Panc1 (cell line): ENCODE measurements at regions not wholly inside any gene's neighbourhood (a gene's known extent, or its start where the extent isn't known, plus 50 kb on each side); places are given as distances from the start of the nearest gene placed in this dataset.

Experiments used
- ATAC-seq: fragments of 200-7000 bp; cut with Tn5 transposase; 2 replicates; pipeline ENCODE4 v1.9.1; 2020; ENCODE audit warnings: mild to moderate bottlenecking, moderate library complexity
- BruUV-seq: library from RNA; stranded (reverse); fragments of 400-500 nt; replicated peaks from 2 replicates; lab custom pipeline; 2021; lab: Mats Ljungman, UMichigan
- CTCF ChIA-PET: fragments of 300-600 bp; sonication (Branson Sonifier 250); formaldehyde crosslinking; loops from one replicate; lab custom pipeline; 2022; ENCODE audit warnings: antibody characterized with exemption; lab: Charles Lee
- POLR2A ChIA-PET: fragments of 300-600 bp; sonication (Branson Sonifier 250); formaldehyde crosslinking; loops from one replicate; lab custom pipeline; 2022; ENCODE audit warnings: antibody characterized with exemption; lab: Charles Lee
- DNase-seq: peaks from one replicate; pipeline ENCODE4 v3.0.0-alpha.2; 2010; ENCODE audit warnings: low read depth, low spot score
- H3K27ac ChIP-seq: 2 replicates; pipeline ENCODE4 v1.5.1; 2011; ENCODE audit warnings: mild to moderate bottlenecking, low read length, inconsistent platforms
- H3K27me3 ChIP-seq: fragments of 200-500 bp; sonication (Bioruptor generic); 2 replicates; pipeline ENCODE4 v1.6.0; 2014; ENCODE audit warnings: low read length, inconsistent platforms; ENCODE audit not compliant: control insufficient read depth, insufficient read depth
- H3K36me3 ChIP-seq: fragments of 200-500 bp; sonication (Bioruptor generic); 2 replicates; pipeline ENCODE4 v1.5.1; 2014; ENCODE audit warnings: inconsistent platforms, mild to moderate bottlenecking, low read length, moderate library complexity; ENCODE audit not compliant: control insufficient read depth, insufficient read depth
- H3K4me1 ChIP-seq: 2 replicates; pipeline ENCODE4 v1.5.1; 2011; ENCODE audit warnings: inconsistent platforms, mild to moderate bottlenecking, low read length, moderate library complexity; ENCODE audit not compliant: control insufficient read depth, insufficient read depth
- H3K4me3 ChIP-seq, 2 experiments: 2 replicates each; pipeline ENCODE4 v1.5.1; 2011 to 2012; ENCODE audit warnings: low read depth in 2 of 2, low read length in 2 of 2, mild to moderate bottlenecking in 2 of 2, inconsistent platforms in 1 of 2, moderate library complexity in 1 of 2
- H3K9me3 ChIP-seq: fragments of 200-500 bp; sonication (Bioruptor generic); 2 replicates; pipeline ENCODE4 v1.5.1; 2014; ENCODE audit warnings: low read depth, mild to moderate bottlenecking, inconsistent platforms, low read length, moderate library complexity; ENCODE audit not compliant: control insufficient read depth, insufficient read depth
- POLR2AphosphoS5 ChIP-seq: IDR thresholded peaks from 2 replicates; pipeline ENCODE4 v1.6.1; 2012; ENCODE audit warnings: mild to moderate bottlenecking, low read depth, low read length, moderate library complexity
- SIN3A ChIP-seq: IDR thresholded peaks from 2 replicates; pipeline ENCODE4 v1.6.1; 2012; ENCODE audit warnings: low read depth, mild to moderate bottlenecking, low read length, moderate library complexity, borderline replicate concordance; ENCODE audit not compliant: insufficient read depth
- TCF7L2 ChIP-seq: IDR thresholded peaks from 2 replicates; pipeline ENCODE4 v1.6.1; 2011; ENCODE audit warnings: mild to moderate bottlenecking, low read depth, low read length, inconsistent platforms
- in situ Hi-C: cut with HindIII; loops from 2 replicates; pipeline ENCODE4 v1.10.0; 2016; ENCODE audit warnings: low sequenced_read_pairs, low pct_unique_long_range_greater_than_20kb
- intact Hi-C: fragments of 100-400 bp; cut with micrococcal nuclease; formaldehyde crosslinking; loops from one replicate; pipeline ENCODE4 v1.10.0; 2022; ENCODE audit not compliant: unreplicated experiment
- TF ChIP-seq, protein P1 (sequence below), 2 experiments: IDR thresholded peaks; 2 replicates each; pipeline ENCODE4 v1.6.1; 2011 to 2012; ENCODE audit warnings: low read depth in 2 of 2, control low read depth in 1 of 2, low read length in 1 of 2, mild to moderate bottlenecking in 1 of 2, moderate library complexity in 1 of 2; ENCODE audit not compliant: insufficient read depth in 1 of 2
- TF ChIP-seq, protein P2 (sequence below): fragments of 450-650 bp; IDR thresholded peaks from 2 replicates; pipeline ENCODE4 v1.5.1; 2017; ENCODE audit warnings: mild to moderate bottlenecking

DNA sequence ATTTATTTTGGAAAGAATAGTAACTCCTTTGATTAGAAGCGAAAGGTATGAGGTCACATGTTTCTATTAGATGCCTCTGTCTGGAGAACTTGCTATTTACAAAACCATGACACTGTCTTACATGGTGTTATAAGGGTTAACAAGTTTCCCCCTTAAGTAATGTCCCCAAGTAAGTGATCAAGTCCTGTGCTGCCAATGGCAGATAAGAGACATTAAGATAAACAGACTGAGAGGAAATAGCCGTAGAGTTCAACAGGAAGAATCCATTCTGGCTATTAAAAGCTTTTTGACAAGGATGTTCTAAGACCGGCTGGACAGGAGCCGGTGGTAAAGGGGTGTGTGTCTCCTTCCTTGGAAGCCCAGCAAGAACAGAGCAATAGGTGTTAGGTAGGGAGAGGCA, 257.5 kb downstream of the GADD45G start:
- ChIA-PET POLR2A (no interaction called here), CTCF (no interaction called here)
- in situ Hi-C loops, result no loop called here
- H3K4me1 ChIP-seq, result no peaks in the 10 kb centered on the region
- no peaks in the 10 kb centered on the region for H3K36me3 ChIP-seq
- H3K27ac ChIP-seq, result no peak overlapping the region
- H3K27me3 ChIP-seq, result no peaks in the 10 kb centered on the region
- no peak for DNase-seq
- TF ChIP-seq TCF7L2 (no peak), POLR2AphosphoS5 (no peak), SIN3A (no peak)
- TF ChIP-seq, protein P1, sequence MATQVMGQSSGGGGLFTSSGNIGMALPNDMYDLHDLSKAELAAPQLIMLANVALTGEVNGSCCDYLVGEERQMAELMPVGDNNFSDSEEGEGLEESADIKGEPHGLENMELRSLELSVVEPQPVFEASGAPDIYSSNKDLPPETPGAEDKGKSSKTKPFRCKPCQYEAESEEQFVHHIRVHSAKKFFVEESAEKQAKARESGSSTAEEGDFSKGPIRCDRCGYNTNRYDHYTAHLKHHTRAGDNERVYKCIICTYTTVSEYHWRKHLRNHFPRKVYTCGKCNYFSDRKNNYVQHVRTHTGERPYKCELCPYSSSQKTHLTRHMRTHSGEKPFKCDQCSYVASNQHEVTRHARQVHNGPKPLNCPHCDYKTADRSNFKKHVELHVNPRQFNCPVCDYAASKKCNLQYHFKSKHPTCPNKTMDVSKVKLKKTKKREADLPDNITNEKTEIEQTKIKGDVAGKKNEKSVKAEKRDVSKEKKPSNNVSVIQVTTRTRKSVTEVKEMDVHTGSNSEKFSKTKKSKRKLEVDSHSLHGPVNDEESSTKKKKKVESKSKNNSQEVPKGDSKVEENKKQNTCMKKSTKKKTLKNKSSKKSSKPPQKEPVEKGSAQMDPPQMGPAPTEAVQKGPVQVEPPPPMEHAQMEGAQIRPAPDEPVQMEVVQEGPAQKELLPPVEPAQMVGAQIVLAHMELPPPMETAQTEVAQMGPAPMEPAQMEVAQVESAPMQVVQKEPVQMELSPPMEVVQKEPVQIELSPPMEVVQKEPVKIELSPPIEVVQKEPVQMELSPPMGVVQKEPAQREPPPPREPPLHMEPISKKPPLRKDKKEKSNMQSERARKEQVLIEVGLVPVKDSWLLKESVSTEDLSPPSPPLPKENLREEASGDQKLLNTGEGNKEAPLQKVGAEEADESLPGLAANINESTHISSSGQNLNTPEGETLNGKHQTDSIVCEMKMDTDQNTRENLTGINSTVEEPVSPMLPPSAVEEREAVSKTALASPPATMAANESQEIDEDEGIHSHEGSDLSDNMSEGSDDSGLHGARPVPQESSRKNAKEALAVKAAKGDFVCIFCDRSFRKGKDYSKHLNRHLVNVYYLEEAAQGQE (IDR thresholded peaks at IDR 0.05; ENCODE audit: insufficient read depth in 1 of 2, low read depth in 2 of 2, low read length in 1 of 2), result no peak
- TF ChIP-seq, protein P2, sequence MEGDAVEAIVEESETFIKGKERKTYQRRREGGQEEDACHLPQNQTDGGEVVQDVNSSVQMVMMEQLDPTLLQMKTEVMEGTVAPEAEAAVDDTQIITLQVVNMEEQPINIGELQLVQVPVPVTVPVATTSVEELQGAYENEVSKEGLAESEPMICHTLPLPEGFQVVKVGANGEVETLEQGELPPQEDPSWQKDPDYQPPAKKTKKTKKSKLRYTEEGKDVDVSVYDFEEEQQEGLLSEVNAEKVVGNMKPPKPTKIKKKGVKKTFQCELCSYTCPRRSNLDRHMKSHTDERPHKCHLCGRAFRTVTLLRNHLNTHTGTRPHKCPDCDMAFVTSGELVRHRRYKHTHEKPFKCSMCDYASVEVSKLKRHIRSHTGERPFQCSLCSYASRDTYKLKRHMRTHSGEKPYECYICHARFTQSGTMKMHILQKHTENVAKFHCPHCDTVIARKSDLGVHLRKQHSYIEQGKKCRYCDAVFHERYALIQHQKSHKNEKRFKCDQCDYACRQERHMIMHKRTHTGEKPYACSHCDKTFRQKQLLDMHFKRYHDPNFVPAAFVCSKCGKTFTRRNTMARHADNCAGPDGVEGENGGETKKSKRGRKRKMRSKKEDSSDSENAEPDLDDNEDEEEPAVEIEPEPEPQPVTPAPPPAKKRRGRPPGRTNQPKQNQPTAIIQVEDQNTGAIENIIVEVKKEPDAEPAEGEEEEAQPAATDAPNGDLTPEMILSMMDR, result no peak
- H3K9me3 ChIP-seq, result no peaks in the 10 kb centered on the region
- intact Hi-C loops, result no loop called here
- H3K4me3 ChIP-seq, result no peak overlapping the region
- no TSS peak for BruUV-seq
- ATAC-seq, result no peak

DNA sequence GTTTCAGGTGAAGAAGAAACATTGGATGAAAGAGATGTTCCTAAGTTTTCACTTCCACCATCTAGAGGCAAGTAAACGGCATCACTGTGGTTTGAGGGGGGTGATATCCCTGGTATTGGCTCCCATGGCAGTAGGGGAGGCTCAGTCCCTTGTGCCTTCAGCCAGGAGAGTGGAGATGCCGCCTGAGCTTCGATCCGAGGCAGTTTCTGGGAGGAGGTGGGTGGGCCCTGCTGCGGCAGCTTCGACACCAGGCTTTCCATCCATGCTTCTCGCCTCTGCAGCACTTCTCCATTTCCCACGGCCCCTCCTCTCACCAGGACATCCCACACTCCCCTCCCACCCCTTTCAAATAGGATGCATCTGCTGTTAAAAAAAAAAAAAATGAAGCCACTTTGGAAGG, 258.3 kb downstream of the GADD45G start:
- in situ Hi-C loops, result no loop called here
- no peaks in the 10 kb centered on the region for H3K27me3 ChIP-seq
- no peaks in the 10 kb centered on the region for H3K4me1 ChIP-seq
- intact Hi-C loops, result no loop called here
- no peak for ATAC-seq
- POLR2A ChIA-PET, result no interaction called here
- no peak overlapping the region for H3K4me3 ChIP-seq
- TF ChIP-seq TCF7L2, result no peak
- TF ChIP-seq POLR2AphosphoS5, result no peak
- TF ChIP-seq, protein P1 (IDR thresholded peaks at IDR 0.05; ENCODE audit: insufficient read depth in 1 of 2, low read depth in 2 of 2, low read length in 1 of 2), result no peak
- H3K27ac ChIP-seq, result no peak overlapping the region
- BruUV-seq, result no TSS peak
- no peak for DNase-seq
- H3K9me3 ChIP-seq, result no peaks in the 10 kb centered on the region
- H3K36me3 ChIP-seq, result no peaks in the 10 kb centered on the region
- CTCF ChIA-PET, result no interaction called here
